Keratinocyte (primary cell): ENCODE measurements at regions not wholly inside any gene's neighbourhood (a gene's known extent, or its start where the extent isn't known, plus 50 kb on each side); places are given as distances from the start of the nearest gene placed in this dataset.

ENCODE experiments used
- CTCF ChIP-seq, 3 experiments: IDR thresholded peaks in 1 of 3; conservative IDR thresholded peaks in 1 of 3; optimal IDR thresholded peaks in 1 of 3; 2 replicates in 2 of 3; 3 replicates in 1 of 3; pipeline versions ENCODE3 to v1.5.1; 2011; ENCODE audit warnings: low read length in 3 of 3, mild to moderate bottlenecking in 3 of 3, moderate library complexity in 2 of 3, control low read depth in 1 of 3, inconsistent platforms in 1 of 3; ENCODE audit not compliant: insufficient read depth in 2 of 3; ENCODE audit errors: extremely low read depth in 1 of 3
- EZH2 ChIP-seq: IDR thresholded peaks from one replicate; pipeline ENCODE4 v1.6.1; 2012; ENCODE audit warnings: inconsistent platforms, mild to moderate bottlenecking, low read length, moderate library complexity

GRCh38 chr1:212214325-212214724 lies 70.9 kb upstream of the PPP2R5A start:
- no peak for TF ChIP-seq CTCF (optimal IDR thresholded peaks at IDR 0.05 in 1 of 3, IDR thresholded peaks at IDR 0.05 in 1 of 3, conservative IDR thresholded peaks at IDR 0.05 in 1 of 3; ENCODE audit: extremely low read depth in 1 of 3, insufficient read depth in 2 of 3, low read length in 3 of 3)
- TF ChIP-seq EZH2 = no peak
